OCI-LY7 (cell line): ENCODE measurements at regions not wholly inside any gene's neighbourhood (a gene's known extent, or its start where the extent isn't known, plus 50 kb on each side); places are given as distances from the start of the nearest gene placed in this dataset.

ENCODE experiments used
- BruUV-seq: library from RNA; stranded (reverse); fragments of 400-500 nt; replicated peaks from 2 replicates; lab custom pipeline; 2021; lab: Mats Ljungman, UMichigan
- CTCF ChIA-PET: fragments of 300-600 bp; sonication (Branson Sonifier 250); formaldehyde crosslinking; loops from one replicate; lab custom pipeline; 2022; ENCODE audit warnings: antibody characterized with exemption; ENCODE audit not compliant: unreplicated experiment; lab: Charles Lee
- POLR2A ChIA-PET: fragments of 300-600 bp; sonication (Branson Sonifier 250); formaldehyde crosslinking; loops from one replicate; lab custom pipeline; 2022; ENCODE audit warnings: antibody characterized with exemption; lab: Charles Lee
- DNase-seq: peaks from one replicate; pipeline ENCODE4 v3.0.0-alpha.2; 2015; ENCODE audit warnings: low spot score
- H2AFZ ChIP-seq: fragments of 200-600 bp; sonication (generic), shearing (Covaris generic); 2 replicates; pipeline ENCODE4 v1.6.1; 2014; ENCODE audit warnings: mild to moderate bottlenecking, antibody characterized with exemption, low read length, moderate library complexity
- H3K27ac ChIP-seq: fragments of 200-600 bp; sonication (generic); 2 replicates; pipeline ENCODE4 v1.5.1; 2014; ENCODE audit warnings: mixed run types, low read depth, mild to moderate bottlenecking, moderate library complexity, low read length, inconsistent platforms; ENCODE audit not compliant: poor library complexity, severe bottlenecking
- H3K36me3 ChIP-seq: fragments of 200-600 bp; sonication (generic); 2 replicates; pipeline ENCODE4 v1.6.1; 2014; ENCODE audit warnings: mild to moderate bottlenecking, antibody characterized with exemption, low read length, moderate library complexity, mixed read lengths; ENCODE audit not compliant: insufficient read depth
- H3K4me1 ChIP-seq: fragments of 200-600 bp; sonication (generic); 2 replicates; pipeline ENCODE4 v1.5.1; 2014; ENCODE audit warnings: mild to moderate bottlenecking, low read length; ENCODE audit not compliant: insufficient read depth, poor library complexity, severe bottlenecking
- H3K4me2 ChIP-seq: fragments of 200-600 bp; sonication (generic); 2 replicates; pipeline ENCODE4 v1.6.1; 2014; ENCODE audit warnings: mild to moderate bottlenecking, low read length
- H3K4me3 ChIP-seq: fragments of 200-600 bp; sonication (generic); 2 replicates; pipeline ENCODE4 v1.5.1; 2014; ENCODE audit warnings: mild to moderate bottlenecking, low read depth, low read length; ENCODE audit not compliant: poor library complexity, severe bottlenecking
- H3K79me2 ChIP-seq: fragments of 200-600 bp; sonication (generic); 2 replicates; pipeline ENCODE4 v1.6.1; 2016; ENCODE audit warnings: low read depth, mild to moderate bottlenecking, low read length, moderate library complexity, mixed read lengths; ENCODE audit not compliant: insufficient read depth
- H3K9me2 ChIP-seq: fragments of 200-600 bp; sonication (generic); 2 replicates; pipeline ENCODE4 v1.6.1; 2016; ENCODE audit warnings: mild to moderate bottlenecking, low read length, mixed read lengths; ENCODE audit not compliant: insufficient read depth
- H3K9me3 ChIP-seq: fragments of 200-600 bp; sonication (generic); 2 replicates; pipeline ENCODE4 v1.6.1; 2014; ENCODE audit warnings: mild to moderate bottlenecking, mixed run types, low read length, mixed read lengths
- H4K20me1 ChIP-seq: fragments of 200-600 bp; sonication (generic); 2 replicates; pipeline ENCODE4 v1.6.1; 2014; ENCODE audit warnings: mild to moderate bottlenecking, antibody characterized with exemption, low read length, moderate library complexity, mixed read lengths; ENCODE audit not compliant: insufficient read depth
- CTCF ChIP-seq: fragments of 200-600 bp; sonication (generic); conservative IDR thresholded peaks from 2 replicates; pipeline ENCODE4 v1.5.1; 2014; ENCODE audit warnings: mild to moderate bottlenecking, antibody characterized with exemption, low read length, moderate library complexity, mixed read lengths
- EZH2phosphoT487 ChIP-seq: fragments of 200-600 bp; sonication (generic); IDR thresholded peaks from 2 replicates; pipeline ENCODE4 v1.6.1; 2018; ENCODE audit warnings: low read depth, borderline replicate concordance, mild to moderate bottlenecking, mixed run types, antibody characterized with exemption, low read length, moderate library complexity, mixed read lengths
- intact Hi-C: fragments of 100-400 bp; cut with micrococcal nuclease; formaldehyde crosslinking; loops from one replicate; pipeline ENCODE4 v1.10.0; 2022; ENCODE audit not compliant: unreplicated experiment

GRCh38 chr10:4721999-4722753 lies 103.8 kb upstream of the AKR1E2 start:
- H4K20me1 ChIP-seq, result no peaks in the 10 kb centered on the region
- H3K4me1 ChIP-seq, result no peaks in the 10 kb centered on the region
- H3K9me2 ChIP-seq, result no peaks in the 10 kb centered on the region
- no TSS peak for BruUV-seq
- no peak for TF ChIP-seq CTCF
- TF ChIP-seq EZH2phosphoT487, result no peak
- H3K36me3 ChIP-seq, result no peaks in the 10 kb centered on the region
- POLR2A ChIA-PET, result no interaction called here
- no peaks in the 10 kb centered on the region for H3K9me3 ChIP-seq
- no peak overlapping the region for H3K4me2 ChIP-seq
- no peak overlapping the region for H3K27ac ChIP-seq
- no peak overlapping the region for H2AFZ ChIP-seq
- CTCF ChIA-PET, result no interaction called here
- DNase-seq, result no peak
- no peaks in the 10 kb centered on the region for H3K79me2 ChIP-seq
- intact Hi-C loops, result no loop called here
- no peak overlapping the region for H3K4me3 ChIP-seq

- Histone ChIP-seq H3K9me3 (no peaks in the 10 kb centered on the region), H3K27ac (no peak overlapping the region), H2AFZ (no peak overlapping the region), H4K20me1 (no peaks in the 10 kb centered on the region), H3K4me3 (no peak overlapping the region), H3K79me2 (no peaks in the 10 kb centered on the region), H3K4me1 (no peaks in the 10 kb centered on the region), H3K9me2 (no peaks in the 10 kb centered on the region), H3K36me3 (no peaks in the 10 kb centered on the region), H3K4me2 (no peak overlapping the region)
- BruUV-seq, result no TSS peak
- CTCF ChIA-PET, result no interaction called here
- intact Hi-C loops, result no loop called here
- TF ChIP-seq CTCF (no peak), EZH2phosphoT487 (no peak)
- DNase-seq, result no peak
- POLR2A ChIA-PET, result interaction anchor here (1.5 kb wide), 1 partner anchor 10 kb away, joined by 3 read pairs; no protein-coding TSS in a partner anchor
Observed at GRCh38 chr10:4720463-4720862, 105.5 kb upstream of the AKR1E2 start.

GRCh38 chr10:4719671-4720070 lies 106.3 kb upstream of the AKR1E2 start:
- Histone ChIP-seq H3K36me3 (no peaks in the 10 kb centered on the region), H3K4me1 (no peaks in the 10 kb centered on the region), H3K9me3 (no peaks in the 10 kb centered on the region), H3K9me2 (no peaks in the 10 kb centered on the region), H3K4me2 (no peak overlapping the region), H3K79me2 (no peaks in the 10 kb centered on the region), H4K20me1 (no peaks in the 10 kb centered on the region), H3K4me3 (no peak overlapping the region), H3K27ac (no peak overlapping the region), H2AFZ (no peak overlapping the region)
- no peak for DNase-seq
- ChIA-PET CTCF (no interaction called here), POLR2A (no interaction called here)
- BruUV-seq, result no TSS peak
- TF ChIP-seq CTCF (no peak), EZH2phosphoT487 (no peak)
- intact Hi-C loops, result no loop called here
